LoVo (cell line): ENCODE measurements at regions not wholly inside any gene's neighbourhood (a gene's known extent, or its start where the extent isn't known, plus 50 kb on each side); places are given as distances from the start of the nearest gene placed in this dataset.
"Not testable (repeated sequence)": the region's sequence is repeated elsewhere in the genome, so short reads cannot be mapped to it uniquely, and the experiment has no call there.

Source experiments
- DNase-seq: peaks from one replicate; pipeline ENCODE4 v3.0.0-alpha.2; 2016; ENCODE audit warnings: low spot score

- peak; percentile 64 for DNase-seq
These were observed 62.6 kb upstream of the CDR2 start for GRCh38 chr16:22436823-22437652.

- DNase-seq: not testable (repeated sequence)
These were observed 62.0 kb upstream of the CDR2 start for GRCh38 chr16:22436326-22436822.

GRCh38 chr16:22431314-22431713, 56.9 kb upstream of the CDR2 start:
- DNase-seq: not testable (repeated sequence)

- no peak for DNase-seq
These were observed 54.2 kb upstream of the CDR2 start for GRCh38 chr16:22428654-22429053.

- no peak for DNase-seq
These were observed 53.1 kb upstream of the CDR2 start for GRCh38 chr16:22427556-22427955.

GRCh38 chr16:22425847-22426246, 51.4 kb upstream of the CDR2 start:
- no peak for DNase-seq

GRCh38 chr16:22425036-22425801, 50.8 kb upstream of the CDR2 start:
- no peak for DNase-seq

GRCh38 chr16:22424161-22424937, 49.9 kb upstream of the CDR2 start:
- DNase-seq: no peak
